H1 (cell line): ENCODE measurements at regions not wholly inside any gene's neighbourhood (a gene's known extent, or its start where the extent isn't known, plus 50 kb on each side); places are given as distances from the start of the nearest gene placed in this dataset.

Experiments
- CTCF ChIA-PET: fragments of 300-600 bp; sonication (Branson Sonifier 250); formaldehyde crosslinking; loops from one replicate; lab custom pipeline; 2021; ENCODE audit not compliant: partially characterized antibody; lab: Charles Lee
- POLR2A ChIA-PET: fragments of 300-600 bp; sonication (Branson Sonifier 250); formaldehyde crosslinking; loops from one replicate; lab custom pipeline; 2021; ENCODE audit warnings: inconsistent platforms; ENCODE audit not compliant: partially characterized antibody; lab: Charles Lee
- DNase-seq, 2 experiments: peaks; one replicate each; pipeline versions ENCODE4 v3.0.0 to v3.0.0-alpha.2; 2010 to 2022; ENCODE audit warnings: low spot score in 2 of 2, low read depth in 1 of 2, mixed read lengths in 1 of 2
- FAIRE-seq: peaks from 2 replicates; lab custom pipeline; 2011; peaks lifted over from hg19 to GRCh38; lab: Jason Lieb, UNC
- H2AFZ ChIP-seq: 2 replicates; pipeline ENCODE4 v1.8.1; 2012; ENCODE audit warnings: low read length, inconsistent platforms
- H2AK5ac ChIP-seq: 2 replicates; pipeline ENCODE4 v1.6.1; 2013; ENCODE audit warnings: low read depth, low read length
- H2BK120ac ChIP-seq: replicated peaks from 2 replicates; pipeline ENCODE3; 2013; ENCODE audit warnings: low read depth, low read length, inconsistent platforms
- H2BK12ac ChIP-seq: 2 replicates; pipeline ENCODE4 v1.6.1; 2013; ENCODE audit warnings: low read depth, low read length
- H2BK15ac ChIP-seq: 2 replicates; pipeline ENCODE4 v1.6.1; 2013; ENCODE audit warnings: low read length
- H2BK20ac ChIP-seq: 2 replicates; pipeline ENCODE4 v1.6.1; 2013; ENCODE audit warnings: low read length
- H2BK5ac ChIP-seq: 2 replicates; pipeline ENCODE4 v1.6.1; 2013; ENCODE audit warnings: low read depth, low read length
- H3K14ac ChIP-seq: 2 replicates; pipeline ENCODE4 v1.6.1; 2013; ENCODE audit warnings: inconsistent platforms; ENCODE audit not compliant: insufficient read length
- H3K18ac ChIP-seq: 2 replicates; pipeline ENCODE4 v1.6.1; 2013; ENCODE audit warnings: low read length; ENCODE audit errors: extremely low read depth
- H3K23ac ChIP-seq: 2 replicates; pipeline ENCODE4 v1.6.1; 2013; ENCODE audit warnings: inconsistent platforms; ENCODE audit not compliant: insufficient read length
- H3K23me2 ChIP-seq: 2 replicates; pipeline ENCODE4 v1.6.1; 2013; ENCODE audit warnings: low read depth, low read length
- H3K27ac ChIP-seq: 2 replicates; pipeline ENCODE4 v1.6.1; 2011; ENCODE audit warnings: low read depth, low read length, inconsistent platforms
- H3K27me3 ChIP-seq, 4 experiments: replicated peaks in 1 of 4; 1 replicate in 1 of 4; 2 replicates in 3 of 4; pipeline versions ENCODE4 v1.6.1 to v1.8.1; 2011 to 2013; ENCODE audit warnings: low read length in 3 of 4, mild to moderate bottlenecking in 3 of 4, inconsistent platforms in 2 of 4, mixed read lengths in 2 of 4, moderate library complexity in 1 of 4; ENCODE audit not compliant: control insufficient read depth in 3 of 4, insufficient read depth in 3 of 4; ENCODE audit errors: extremely low read depth in 1 of 4
- H3K36me3 ChIP-seq, 4 experiments: 2 replicates each; pipeline versions ENCODE4 v1.6.1 to v1.8.1; 2011 to 2013; ENCODE audit warnings: mild to moderate bottlenecking in 4 of 4, low read length in 3 of 4, moderate library complexity in 2 of 4, control low read depth in 1 of 4, inconsistent platforms in 1 of 4; ENCODE audit not compliant: insufficient read depth in 4 of 4, control insufficient read depth in 2 of 4
- H3K4ac ChIP-seq: replicated peaks from 2 replicates; pipeline ENCODE3; 2013; ENCODE audit warnings: low read length, low read depth, mixed read lengths, inconsistent platforms; ENCODE audit not compliant: insufficient read length
- H3K4me1 ChIP-seq, 4 experiments: replicated peaks in 1 of 4; 1 replicate in 1 of 4; 2 replicates in 3 of 4; pipeline versions ENCODE4 v1.6.1 to v1.8.1; 2011 to 2013; ENCODE audit warnings: low read length in 3 of 4, inconsistent platforms in 2 of 4, mixed read lengths in 1 of 4; ENCODE audit not compliant: insufficient read depth in 4 of 4, control insufficient read depth in 3 of 4
- H3K4me2 ChIP-seq, 2 experiments: 2 replicates each; pipeline versions ENCODE4 v1.6.1 to v1.8.1; 2011 to 2013; ENCODE audit warnings: low read depth in 2 of 2, low read length in 2 of 2, control low read depth in 1 of 2, inconsistent platforms in 1 of 2, mild to moderate bottlenecking in 1 of 2; ENCODE audit not compliant: insufficient read depth in 1 of 2
- H3K4me3 ChIP-seq, 4 experiments: fragments of 200-600, 300-600 bp in 1 of 4; sonication (generic), shearing (Covaris generic), sonication (Bioruptor Twin) in 1 of 4; 2 replicates each; pipeline versions ENCODE4 v1.5.1 to v1.8.1; 2011 to 2016; ENCODE audit warnings: low read length in 4 of 4, low read depth in 3 of 4, control low read depth in 2 of 4, inconsistent platforms in 2 of 4, mild to moderate bottlenecking in 2 of 4, mixed read lengths in 1 of 4, moderate library complexity in 1 of 4; ENCODE audit not compliant: insufficient read depth in 2 of 4; ENCODE audit errors: extremely low read depth in 1 of 4
- H3K56ac ChIP-seq: replicated peaks from 2 replicates; pipeline ENCODE3; 2013; ENCODE audit warnings: low read depth, mild to moderate bottlenecking, mixed read lengths, low read length, inconsistent platforms; ENCODE audit not compliant: insufficient read length
- H3K79me1 ChIP-seq: 2 replicates; pipeline ENCODE4 v1.6.1; 2013; ENCODE audit warnings: low read depth, low read length, control low read depth
- H3K79me2 ChIP-seq, 2 experiments: 2 replicates each; pipeline versions ENCODE4 v1.6.1 to v1.8.1; 2012 to 2013; ENCODE audit warnings: low read length in 2 of 2, mild to moderate bottlenecking in 2 of 2, inconsistent platforms in 1 of 2; ENCODE audit not compliant: insufficient read depth in 2 of 2, control insufficient read depth in 1 of 2
- H3K9ac ChIP-seq, 4 experiments: replicated peaks in 1 of 4; 1 replicate in 1 of 4; 2 replicates in 3 of 4; pipeline versions ENCODE4 v1.6.1 to v1.8.1; 2011 to 2013; ENCODE audit warnings: low read depth in 3 of 4, low read length in 3 of 4, control low read depth in 2 of 4, mild to moderate bottlenecking in 2 of 4, moderate library complexity in 2 of 4, inconsistent platforms in 1 of 4; ENCODE audit errors: extremely low read depth in 1 of 4
- H3K9me3 ChIP-seq, 2 experiments: 2 replicates each; pipeline versions ENCODE4 v1.6.1 to v1.8.1; 2012 to 2013; ENCODE audit warnings: mild to moderate bottlenecking in 2 of 2, moderate library complexity in 2 of 2, control low read depth in 1 of 2, inconsistent platforms in 1 of 2, low read depth in 1 of 2, low read length in 1 of 2, mixed read lengths in 1 of 2; ENCODE audit not compliant: insufficient read depth in 2 of 2
- H4K20me1 ChIP-seq, 2 experiments: replicated peaks in 1 of 2; 2 replicates each; pipeline versions ENCODE3 to v1.8.1; 2011 to 2013; ENCODE audit warnings: inconsistent platforms in 2 of 2, low read length in 2 of 2, mild to moderate bottlenecking in 1 of 2; ENCODE audit not compliant: insufficient read depth in 2 of 2, control insufficient read depth in 1 of 2
- H4K5ac ChIP-seq: 2 replicates; pipeline ENCODE4 v1.6.1; 2013; ENCODE audit warnings: low read length, low read depth, mixed read lengths, inconsistent platforms; ENCODE audit not compliant: insufficient read length
- H4K8ac ChIP-seq: 2 replicates; pipeline ENCODE4 v1.8.0; 2013; ENCODE audit warnings: mild to moderate bottlenecking, moderate library complexity, low read length, inconsistent platforms; ENCODE audit not compliant: insufficient read depth; ENCODE audit errors: extremely low read depth
- H4K91ac ChIP-seq: replicated peaks from 2 replicates; pipeline ENCODE3; 2013; ENCODE audit warnings: low read length, mixed read lengths, inconsistent platforms; ENCODE audit not compliant: insufficient read length
- CEBPB ChIP-seq: IDR thresholded peaks from 2 replicates; pipeline ENCODE4 v1.6.1; 2012; ENCODE audit warnings: low read depth, low read length
- CHD2 ChIP-seq: IDR thresholded peaks from 2 replicates; pipeline ENCODE4 v1.6.1; 2012; ENCODE audit warnings: low read length, improper control_type of control experiment
- CTBP2 ChIP-seq: IDR thresholded peaks from 2 replicates; pipeline ENCODE4 v1.7.0; 2011; ENCODE audit warnings: borderline replicate concordance, mild to moderate bottlenecking, moderate library complexity, mixed read lengths, low read length; ENCODE audit not compliant: insufficient read depth, insufficient read length
- GABPA ChIP-seq: IDR thresholded peaks from 2 replicates; pipeline ENCODE4 v1.6.1; 2011; ENCODE audit warnings: mild to moderate bottlenecking, low read length, moderate library complexity, borderline replicate concordance; ENCODE audit not compliant: insufficient read depth
- GTF2F1 ChIP-seq: IDR thresholded peaks from 2 replicates; pipeline ENCODE4 v1.6.1; 2012; ENCODE audit warnings: low read depth, low read length, improper control_type of control experiment, borderline replicate concordance
- HDAC6 ChIP-seq: IDR thresholded peaks from one replicate; pipeline ENCODE4 v1.7.1; 2012; ENCODE audit warnings: low read depth, mild to moderate bottlenecking, inconsistent platforms, low read length, moderate library complexity
- MAFK ChIP-seq: IDR thresholded peaks from 2 replicates; pipeline ENCODE4 v1.6.1; 2012; ENCODE audit warnings: low read depth, mild to moderate bottlenecking, improper control_type of control experiment, low read length
- NRF1 ChIP-seq: IDR thresholded peaks from 2 replicates; pipeline ENCODE4 v1.6.1; 2011; ENCODE audit warnings: mild to moderate bottlenecking, low read depth, low read length, improper control_type of control experiment
- RXRA ChIP-seq: IDR thresholded peaks from 2 replicates; pipeline ENCODE4 v1.6.1; 2011; ENCODE audit warnings: low read depth, mild to moderate bottlenecking, low read length, moderate library complexity; ENCODE audit not compliant: insufficient read depth
- SIRT6 ChIP-seq: IDR thresholded peaks from one replicate; pipeline ENCODE4 v1.7.1; 2012; ENCODE audit warnings: low read length, inconsistent platforms
- SP1 ChIP-seq: IDR thresholded peaks from 2 replicates; pipeline ENCODE4 v1.6.1; 2011; ENCODE audit warnings: low read depth, low read length
- SUZ12 ChIP-seq: fragments of 200-600 bp; sonication (generic); IDR thresholded peaks from 2 replicates; pipeline ENCODE4 v1.6.1; 2012; ENCODE audit warnings: mild to moderate bottlenecking, inconsistent platforms, low read length, moderate library complexity, mixed read lengths
- TAF7 ChIP-seq: optimal IDR thresholded peaks from 2 replicates; pipeline ENCODE3; 2011; ENCODE audit warnings: low read depth, mild to moderate bottlenecking, inconsistent platforms, low read length, moderate library complexity, borderline replicate concordance
- WGBS, 2 experiments: shearing (Covaris generic) in 1 of 2; methylation state at CpG; one replicate each; pipeline versions ENCODE4 v1.1.6 to v1.1.7; 2013 to 2015; ENCODE audit warnings: low lambda C conversion rate in 2 of 2, mixed read lengths in 2 of 2, inconsistent platforms in 1 of 2, low coverage in 1 of 2, missing lambda C conversion rate in 1 of 2; ENCODE audit not compliant: insufficient replicate concordance in 2 of 2, insufficient coverage in 1 of 2, insufficient read length in 1 of 2; ENCODE audit errors: extremely low coverage in 1 of 2, missing lambda C conversion rate in 1 of 2; 5-methylcytosine and 5-hydroxymethylcytosine counted together
- TF ChIP-seq, protein P1 (sequence below): IDR thresholded peaks from 2 replicates; pipeline ENCODE4 v1.6.1; 2011; ENCODE audit warnings: low read length, improper control_type of control experiment
- TF ChIP-seq, protein P2 (sequence below): IDR thresholded peaks from 2 replicates; pipeline ENCODE4 v1.6.1; 2012; ENCODE audit warnings: inconsistent platforms

DNA sequence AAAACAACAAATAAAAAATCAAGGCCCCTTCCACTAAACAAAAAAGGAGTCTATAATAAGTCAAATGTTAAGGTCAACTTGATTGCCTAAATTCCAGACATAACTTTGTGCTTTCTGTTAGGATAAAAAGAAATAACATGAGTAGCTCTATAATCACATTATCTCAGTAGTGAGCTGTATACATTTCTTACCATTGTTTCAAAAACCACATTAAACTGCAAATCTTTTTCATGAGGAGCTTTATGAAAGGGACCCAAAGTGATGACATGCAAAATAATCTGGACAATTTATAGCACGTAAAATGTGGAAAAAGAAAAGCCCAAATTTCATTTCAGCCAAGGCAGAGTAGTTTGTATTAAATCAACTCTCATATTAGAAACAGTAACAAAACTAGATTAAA, 269.2 kb downstream of the KLF12 start:
- Histone ChIP-seq H3K9ac (no peak overlapping the region), H2AK5ac (no peak overlapping the region), H3K79me1 (no peaks in the 10 kb centered on the region), H3K18ac (no peak overlapping the region), H3K23ac (no peak overlapping the region), H3K14ac (no peak overlapping the region), H3K27me3 (no peaks in the 10 kb centered on the region), H3K36me3 (no peaks in the 10 kb centered on the region), H2AFZ (no peak overlapping the region), H3K4me3 (no peak overlapping the region), H2BK120ac (no peak overlapping the region), H3K9me3 (no peaks in the 10 kb centered on the region), H4K8ac (no peak overlapping the region), H4K91ac (no peak overlapping the region), H2BK15ac (no peak overlapping the region), H3K23me2 (no peaks in the 10 kb centered on the region), H3K56ac (no peak overlapping the region), H2BK12ac (no peak overlapping the region), H2BK5ac (no peak overlapping the region), H3K27ac (no peak overlapping the region), H3K4me2 (no peak overlapping the region), H3K79me2 (no peaks in the 10 kb centered on the region), H4K20me1 (no peaks in the 10 kb centered on the region), H2BK20ac (no peak overlapping the region), H3K4me1 (peaks cover 0 to 4% (median 2%) of the 10 kb centered on the region in 4 experiments; a peak in 2 of 7 replicates), H4K5ac (no peak overlapping the region), H3K4ac (no peak overlapping the region)
- DNase-seq (no peak), FAIRE-seq (no peak)
- CTCF ChIA-PET: no interaction called here
- POLR2A ChIA-PET: no interaction called here
- 82% methylated on average over 1 of the region's 1 CpG; no CpG with 5 or more reads in 1 of the 2 experiments for WGBS, 2 experiments
- TF ChIP-seq GABPA (no peak), CEBPB (no peak), GTF2F1 (no peak), MAFK (no peak), SIRT6 (no peak), SUZ12 (no peak), TAF7 (no peak), RXRA (no peak), CHD2 (no peak), SP1 (no peak), HDAC6 (no peak), CTBP2 (no peak), NRF1 (no peak)
- TF ChIP-seq, protein P1, sequence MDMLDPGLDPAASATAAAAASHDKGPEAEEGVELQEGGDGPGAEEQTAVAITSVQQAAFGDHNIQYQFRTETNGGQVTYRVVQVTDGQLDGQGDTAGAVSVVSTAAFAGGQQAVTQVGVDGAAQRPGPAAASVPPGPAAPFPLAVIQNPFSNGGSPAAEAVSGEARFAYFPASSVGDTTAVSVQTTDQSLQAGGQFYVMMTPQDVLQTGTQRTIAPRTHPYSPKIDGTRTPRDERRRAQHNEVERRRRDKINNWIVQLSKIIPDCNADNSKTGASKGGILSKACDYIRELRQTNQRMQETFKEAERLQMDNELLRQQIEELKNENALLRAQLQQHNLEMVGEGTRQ: no peak
- TF ChIP-seq, protein P2, sequence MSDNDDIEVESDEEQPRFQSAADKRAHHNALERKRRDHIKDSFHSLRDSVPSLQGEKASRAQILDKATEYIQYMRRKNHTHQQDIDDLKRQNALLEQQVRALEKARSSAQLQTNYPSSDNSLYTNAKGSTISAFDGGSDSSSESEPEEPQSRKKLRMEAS: no peak
